ENCODE measurements at regions not wholly inside any gene's neighbourhood (a gene's known extent, or its start where the extent isn't known, plus 50 kb on each side); places are given as distances from the start of the nearest gene placed in this dataset.

- H3K27me3 ChIP-seq (ENCODE audit: low read length) = no peaks in the 10 kb centered on the region
- no peak overlapping the region for H3K4me3 ChIP-seq (ENCODE audit: low read length)
- H3K79me2 ChIP-seq (ENCODE audit: low read length) = no peaks in the 10 kb centered on the region
- no peak overlapping the region for H3K9ac ChIP-seq (ENCODE audit: low read length)
- H4K20me1 ChIP-seq (ENCODE audit: insufficient read depth, low read depth, low read length) = no peaks in the 10 kb centered on the region
- H3K9me3 ChIP-seq (ENCODE audit: low read length) = no peaks in the 10 kb centered on the region
- no peaks in the 10 kb centered on the region; the same call in 1 of the 2 replicates for H3K9me2 ChIP-seq (replicated peaks; ENCODE audit: insufficient read depth, low read length)
- no peak overlapping the region for H3K4me2 ChIP-seq (ENCODE audit: low read depth, low read length, poor library complexity, severe bottlenecking)
- DNase-seq = no peak
- no peak overlapping the region for H3K27ac ChIP-seq (ENCODE audit: low read length)
- no peak overlapping the region for H2AFZ ChIP-seq (ENCODE audit: low read length)
- no peaks in the 10 kb centered on the region for H3K36me3 ChIP-seq (ENCODE audit: insufficient read depth, low read length)
- no peaks in the 10 kb centered on the region for H3K4me1 ChIP-seq (ENCODE audit: low read length)
These were observed 137.9 kb upstream of the LSM8 start for GRCh38 chr7:118046086-118046485.

- Histone ChIP-seq H2AFZ (ENCODE audit: low read length) (no peak overlapping the region), H3K79me2 (ENCODE audit: low read length) (no peaks in the 10 kb centered on the region), H3K4me3 (ENCODE audit: low read length) (no peak overlapping the region), H3K36me3 (ENCODE audit: insufficient read depth, low read length) (no peaks in the 10 kb centered on the region), H3K4me2 (ENCODE audit: low read depth, low read length, poor library complexity, severe bottlenecking) (no peak overlapping the region), H3K27me3 (ENCODE audit: low read length) (no peaks in the 10 kb centered on the region), H3K9me2 (replicated peaks; ENCODE audit: insufficient read depth, low read length) (no peaks in the 10 kb centered on the region; the same call in 1 of the 2 replicates), H3K9ac (ENCODE audit: low read length) (no peak overlapping the region), H3K27ac (ENCODE audit: low read length) (no peak overlapping the region), H4K20me1 (ENCODE audit: insufficient read depth, low read depth, low read length) (no peaks in the 10 kb centered on the region), H3K9me3 (ENCODE audit: low read length) (no peaks in the 10 kb centered on the region), H3K4me1 (ENCODE audit: low read length) (no peaks in the 10 kb centered on the region)
- DNase-seq = no peak
These were observed 137.2 kb upstream of the LSM8 start for GRCh38 chr7:118046801-118047200.

- no peaks in the 10 kb centered on the region for H3K4me1 ChIP-seq (ENCODE audit: low read length)
- H3K27ac ChIP-seq (ENCODE audit: low read length) = no peak overlapping the region
- H3K79me2 ChIP-seq (ENCODE audit: low read length) = no peaks in the 10 kb centered on the region
- H3K9me3 ChIP-seq (ENCODE audit: low read length) = no peaks in the 10 kb centered on the region
- no peak overlapping the region for H3K9ac ChIP-seq (ENCODE audit: low read length)
- no peak overlapping the region for H3K4me2 ChIP-seq (ENCODE audit: low read depth, low read length, poor library complexity, severe bottlenecking)
- no peaks in the 10 kb centered on the region for H3K36me3 ChIP-seq (ENCODE audit: insufficient read depth, low read length)
- no peaks in the 10 kb centered on the region; the same call in 1 of the 2 replicates for H3K9me2 ChIP-seq (replicated peaks; ENCODE audit: insufficient read depth, low read length)
- DNase-seq = no peak
- no peaks in the 10 kb centered on the region for H4K20me1 ChIP-seq (ENCODE audit: insufficient read depth, low read depth, low read length)
- no peaks in the 10 kb centered on the region for H3K27me3 ChIP-seq (ENCODE audit: low read length)
- H2AFZ ChIP-seq (ENCODE audit: low read length) = no peak overlapping the region
- H3K4me3 ChIP-seq (ENCODE audit: low read length) = no peak overlapping the region
These were observed 131.6 kb upstream of the LSM8 start for GRCh38 chr7:118052336-118052735.

GRCh38 chr7:118053353-118053752, 130.6 kb upstream of the LSM8 start:
- H3K9ac ChIP-seq (ENCODE audit: low read length) = no peak overlapping the region
- no peaks in the 10 kb centered on the region for H3K9me3 ChIP-seq (ENCODE audit: low read length)
- no peaks in the 10 kb centered on the region for H4K20me1 ChIP-seq (ENCODE audit: insufficient read depth, low read depth, low read length)
- H3K4me2 ChIP-seq (ENCODE audit: low read depth, low read length, poor library complexity, severe bottlenecking) = no peak overlapping the region
- no peaks in the 10 kb centered on the region for H3K27me3 ChIP-seq (ENCODE audit: low read length)
- no peaks in the 10 kb centered on the region for H3K79me2 ChIP-seq (ENCODE audit: low read length)
- no peak overlapping the region for H2AFZ ChIP-seq (ENCODE audit: low read length)
- no peaks in the 10 kb centered on the region; the same call in 1 of the 2 replicates for H3K9me2 ChIP-seq (replicated peaks; ENCODE audit: insufficient read depth, low read length)
- no peak for DNase-seq
- H3K4me1 ChIP-seq (ENCODE audit: low read length) = no peaks in the 10 kb centered on the region
- H3K36me3 ChIP-seq (ENCODE audit: insufficient read depth, low read length) = no peaks in the 10 kb centered on the region
- H3K4me3 ChIP-seq (ENCODE audit: low read length) = no peak overlapping the region
- H3K27ac ChIP-seq (ENCODE audit: low read length) = no peak overlapping the region

- no peaks in the 10 kb centered on the region for H3K4me1 ChIP-seq (ENCODE audit: low read length)
- H3K27ac ChIP-seq (ENCODE audit: low read length) = no peak overlapping the region
- no peaks in the 10 kb centered on the region for H3K27me3 ChIP-seq (ENCODE audit: low read length)
- H2AFZ ChIP-seq (ENCODE audit: low read length) = no peak overlapping the region
- no peaks in the 10 kb centered on the region for H3K36me3 ChIP-seq (ENCODE audit: insufficient read depth, low read length)
- H3K9me3 ChIP-seq (ENCODE audit: low read length) = no peaks in the 10 kb centered on the region
- H3K9me2 ChIP-seq (replicated peaks; ENCODE audit: insufficient read depth, low read length) = no peaks in the 10 kb centered on the region
- no peak overlapping the region for H3K4me2 ChIP-seq (ENCODE audit: low read depth, low read length, poor library complexity, severe bottlenecking)
- H3K79me2 ChIP-seq (ENCODE audit: low read length) = no peaks in the 10 kb centered on the region
- no peak overlapping the region for H3K9ac ChIP-seq (ENCODE audit: low read length)
- no peaks in the 10 kb centered on the region for H4K20me1 ChIP-seq (ENCODE audit: insufficient read depth, low read depth, low read length)
- DNase-seq = no peak
- no peak overlapping the region for H3K4me3 ChIP-seq (ENCODE audit: low read length)
These were observed 129.4 kb upstream of the LSM8 start for GRCh38 chr7:118054529-118054928.

GRCh38 chr7:118055647-118056046, 128.3 kb upstream of the LSM8 start:
- no peak for DNase-seq
- H4K20me1 ChIP-seq (ENCODE audit: insufficient read depth, low read depth, low read length) = no peaks in the 10 kb centered on the region
- no peak overlapping the region for H3K27ac ChIP-seq (ENCODE audit: low read length)
- no peak overlapping the region for H3K9ac ChIP-seq (ENCODE audit: low read length)
- no peaks in the 10 kb centered on the region for H3K36me3 ChIP-seq (ENCODE audit: insufficient read depth, low read length)
- H2AFZ ChIP-seq (ENCODE audit: low read length) = no peak overlapping the region
- H3K27me3 ChIP-seq (ENCODE audit: low read length) = no peaks in the 10 kb centered on the region
- H3K9me3 ChIP-seq (ENCODE audit: low read length) = no peaks in the 10 kb centered on the region
- no peaks in the 10 kb centered on the region for H3K4me1 ChIP-seq (ENCODE audit: low read length)
- no peaks in the 10 kb centered on the region for H3K9me2 ChIP-seq (replicated peaks; ENCODE audit: insufficient read depth, low read length)
- no peaks in the 10 kb centered on the region for H3K79me2 ChIP-seq (ENCODE audit: low read length)
- H3K4me3 ChIP-seq (ENCODE audit: low read length) = no peak overlapping the region
- no peak overlapping the region for H3K4me2 ChIP-seq (ENCODE audit: low read depth, low read length, poor library complexity, severe bottlenecking)

- H3K27ac ChIP-seq (ENCODE audit: low read length) = no peak overlapping the region
- no peaks in the 10 kb centered on the region for H4K20me1 ChIP-seq (ENCODE audit: insufficient read depth, low read depth, low read length)
- DNase-seq = no peak
- H3K4me3 ChIP-seq (ENCODE audit: low read length) = no peak overlapping the region
- H3K36me3 ChIP-seq (ENCODE audit: insufficient read depth, low read length) = no peaks in the 10 kb centered on the region
- no peak overlapping the region for H3K4me2 ChIP-seq (ENCODE audit: low read depth, low read length, poor library complexity, severe bottlenecking)
- no peaks in the 10 kb centered on the region for H3K9me3 ChIP-seq (ENCODE audit: low read length)
- H3K9me2 ChIP-seq (replicated peaks; ENCODE audit: insufficient read depth, low read length) = no peaks in the 10 kb centered on the region
- no peak overlapping the region for H3K9ac ChIP-seq (ENCODE audit: low read length)
- no peak overlapping the region for H2AFZ ChIP-seq (ENCODE audit: low read length)
- no peaks in the 10 kb centered on the region for H3K4me1 ChIP-seq (ENCODE audit: low read length)
- no peaks in the 10 kb centered on the region for H3K27me3 ChIP-seq (ENCODE audit: low read length)
- no peaks in the 10 kb centered on the region for H3K79me2 ChIP-seq (ENCODE audit: low read length)
These were observed 126.6 kb upstream of the LSM8 start for GRCh38 chr7:118057404-118057803.

- no peak overlapping the region for H3K4me3 ChIP-seq (ENCODE audit: low read length)
- no peaks in the 10 kb centered on the region for H3K79me2 ChIP-seq (ENCODE audit: low read length)
- DNase-seq = no peak
- no peaks in the 10 kb centered on the region for H3K9me2 ChIP-seq (replicated peaks; ENCODE audit: insufficient read depth, low read length)
- H3K4me2 ChIP-seq (ENCODE audit: low read depth, low read length, poor library complexity, severe bottlenecking) = no peak overlapping the region
- H4K20me1 ChIP-seq (ENCODE audit: insufficient read depth, low read depth, low read length) = no peaks in the 10 kb centered on the region
- H3K27ac ChIP-seq (ENCODE audit: low read length) = no peak overlapping the region
- no peaks in the 10 kb centered on the region for H3K36me3 ChIP-seq (ENCODE audit: insufficient read depth, low read length)
- H3K4me1 ChIP-seq (ENCODE audit: low read length) = no peaks in the 10 kb centered on the region
- H3K9me3 ChIP-seq (ENCODE audit: low read length) = no peaks in the 10 kb centered on the region
- H3K27me3 ChIP-seq (ENCODE audit: low read length) = no peaks in the 10 kb centered on the region
- H3K9ac ChIP-seq (ENCODE audit: low read length) = no peak overlapping the region
- no peak overlapping the region for H2AFZ ChIP-seq (ENCODE audit: low read length)
These were observed 124.8 kb upstream of the LSM8 start for GRCh38 chr7:118059209-118059608.

GRCh38 chr7:118060692-118061091, 123.3 kb upstream of the LSM8 start:
- Histone ChIP-seq H3K9me3 (ENCODE audit: low read length) (no peaks in the 10 kb centered on the region), H3K4me2 (ENCODE audit: low read depth, low read length, poor library complexity, severe bottlenecking) (no peak overlapping the region), H3K9ac (ENCODE audit: low read length) (no peak overlapping the region), H3K4me3 (ENCODE audit: low read length) (no peak overlapping the region), H3K27me3 (ENCODE audit: low read length) (no peaks in the 10 kb centered on the region), H2AFZ (ENCODE audit: low read length) (no peak overlapping the region), H3K4me1 (ENCODE audit: low read length) (no peaks in the 10 kb centered on the region), H3K79me2 (ENCODE audit: low read length) (no peaks in the 10 kb centered on the region), H3K9me2 (replicated peaks; ENCODE audit: insufficient read depth, low read length) (no peaks in the 10 kb centered on the region), H4K20me1 (ENCODE audit: insufficient read depth, low read depth, low read length) (no peaks in the 10 kb centered on the region), H3K27ac (ENCODE audit: low read length) (no peak overlapping the region), H3K36me3 (ENCODE audit: insufficient read depth, low read length) (no peaks in the 10 kb centered on the region)
- no peak for DNase-seq

Measured in Karpas-422 (cell line).